Neutrophil (primary cell): ENCODE measurements at regions not wholly inside any gene's neighbourhood (a gene's known extent, or its start where the extent isn't known, plus 50 kb on each side); places are given as distances from the start of the nearest gene placed in this dataset.
"Not testable (repeated sequence)": the region's sequence is repeated elsewhere in the genome, so short reads cannot be mapped to it uniquely, and the experiment has no call there.

ENCODE experiments used
- H3K27ac ChIP-seq: fragments of 200-600 bp; sonication (generic); 2 replicates; pipeline ENCODE4 v1.5.1; 2016; ENCODE audit warnings: mild to moderate bottlenecking, moderate library complexity
- H3K27me3 ChIP-seq: fragments of 200-600 bp; sonication (generic); 2 replicates; pipeline ENCODE4 v1.6.0; 2016; ENCODE audit warnings: mild to moderate bottlenecking
- H3K36me3 ChIP-seq: fragments of 200-600 bp; sonication (generic); 2 replicates; pipeline ENCODE4 v1.5.1; 2017
- H3K4me1 ChIP-seq, 2 experiments: fragments of 200-600 bp in 1 of 2; sonication (generic) in 1 of 2; 1 replicate in 1 of 2; 2 replicates in 1 of 2; pipeline versions ENCODE4 v1.5.1 to v1.6.1; 2013 to 2016; ENCODE audit warnings: low read depth in 1 of 2, low read length in 1 of 2, mild to moderate bottlenecking in 1 of 2, moderate library complexity in 1 of 2; ENCODE audit not compliant: control insufficient read depth in 1 of 2, insufficient read depth in 1 of 2
- H3K4me3 ChIP-seq, 2 experiments: fragments of 200-600 bp in 1 of 2; sonication (generic) in 1 of 2; 1 replicate in 1 of 2; 2 replicates in 1 of 2; pipeline ENCODE4 v1.5.1; 2013 to 2016; ENCODE audit warnings: low read depth in 1 of 2, low read length in 1 of 2, mild to moderate bottlenecking in 1 of 2, moderate library complexity in 1 of 2
- H3K9me3 ChIP-seq: fragments of 200-600 bp; sonication (generic); 2 replicates; pipeline ENCODE4 v1.5.1; 2016
- CTCF ChIP-seq: fragments of 200-600 bp; sonication (generic); IDR thresholded peaks from 2 replicates; pipeline ENCODE4 v1.5.1; 2016; ENCODE audit warnings: antibody characterized with exemption

DNA sequence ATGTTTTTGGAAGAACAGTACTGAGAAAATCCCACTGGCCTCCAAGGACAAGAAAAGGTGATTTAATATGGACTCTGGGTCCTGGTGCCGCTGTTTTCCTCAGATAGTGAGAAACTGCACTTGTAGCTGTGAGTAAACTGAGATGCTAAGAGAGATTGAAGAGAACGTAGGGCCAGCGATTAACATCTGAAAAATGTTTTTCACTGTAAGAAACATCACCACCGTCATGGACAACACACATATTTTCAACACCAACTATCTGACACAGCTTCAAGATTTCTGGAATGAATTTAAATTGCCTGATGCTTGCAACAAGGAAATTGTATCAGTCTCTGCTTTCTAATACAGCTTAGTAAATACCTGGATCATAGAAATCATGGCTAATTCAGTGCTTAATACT, 158.2 kb upstream of the SMIM31 start:
- H3K9me3 ChIP-seq = no peaks in the 10 kb centered on the region
- H3K4me3 ChIP-seq = no peak overlapping the region
- TF ChIP-seq CTCF = no peak
- H3K27me3 ChIP-seq = no peaks in the 10 kb centered on the region
- H3K36me3 ChIP-seq = no peaks in the 10 kb centered on the region
- H3K27ac ChIP-seq = no peak overlapping the region
- no peaks in the 10 kb centered on the region for H3K4me1 ChIP-seq

- H3K27me3 ChIP-seq = no peaks in the 10 kb centered on the region
- no peaks in the 10 kb centered on the region for H3K36me3 ChIP-seq
- TF ChIP-seq CTCF = no peak
- no peak overlapping the region for H3K4me3 ChIP-seq
- H3K4me1 ChIP-seq = no peaks in the 10 kb centered on the region
- H3K9me3 ChIP-seq = no peaks in the 10 kb centered on the region
- no peak overlapping the region for H3K27ac ChIP-seq
Observed at GRCh38 chr4:164596318-164596878, 157.5 kb upstream of the SMIM31 start.

DNA sequence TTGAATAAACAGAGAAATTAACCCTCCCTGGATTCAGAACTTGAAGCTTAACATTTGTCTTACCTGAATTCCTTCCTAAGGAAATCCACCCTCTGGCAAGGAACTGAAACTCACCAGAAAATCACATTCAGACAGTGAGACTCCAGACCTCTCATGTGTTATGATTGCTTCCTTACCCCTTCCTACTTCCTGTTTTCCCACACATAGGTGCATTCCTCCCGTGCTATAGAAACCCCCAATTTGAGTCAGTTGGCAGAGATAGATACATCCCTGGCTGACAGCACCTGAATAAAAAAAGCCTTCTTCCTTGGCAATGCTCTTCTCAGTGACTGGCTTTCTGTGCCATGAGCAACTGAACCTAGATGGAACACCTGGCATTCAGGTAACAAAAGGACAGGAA, 157.0 kb upstream of the SMIM31 start:
- Histone ChIP-seq H3K9me3 (no peaks in the 10 kb centered on the region), H3K36me3 (no peaks in the 10 kb centered on the region), H3K4me3 (no peak overlapping the region), H3K27ac (no peak overlapping the region), H3K4me1 (no peaks in the 10 kb centered on the region), H3K27me3 (no peaks in the 10 kb centered on the region)
- no peak for TF ChIP-seq CTCF

GRCh38 chr4:164601653-164602052, 152.3 kb upstream of the SMIM31 start:
- Histone ChIP-seq H3K4me1 (no peaks in the 10 kb centered on the region), H3K36me3 (no peaks in the 10 kb centered on the region), H3K4me3 (no peak overlapping the region), H3K27me3 (no peaks in the 10 kb centered on the region), H3K9me3 (no peaks in the 10 kb centered on the region), H3K27ac (no peak overlapping the region)
- TF ChIP-seq CTCF = no peak

GRCh38 chr4:164605791-164606190, 148.1 kb upstream of the SMIM31 start:
- not testable (repeated sequence) for H3K27ac ChIP-seq, H3K4me3 ChIP-seq, H3K36me3 ChIP-seq, H3K9me3 ChIP-seq, H3K27me3 ChIP-seq, H3K4me1 ChIP-seq

- H3K9me3 ChIP-seq = no peaks in the 10 kb centered on the region
- no peak for TF ChIP-seq CTCF
- H3K36me3 ChIP-seq = no peaks in the 10 kb centered on the region
- no peaks in the 10 kb centered on the region for H3K4me1 ChIP-seq
- no peak overlapping the region for H3K27ac ChIP-seq
- no peak overlapping the region for H3K4me3 ChIP-seq
- H3K27me3 ChIP-seq = no peaks in the 10 kb centered on the region
Observed at GRCh38 chr4:164606478-164606877, 147.5 kb upstream of the SMIM31 start.
